GM21717 (cell line): ENCODE measurements at regions not wholly inside any gene's neighbourhood (a gene's known extent, or its start where the extent isn't known, plus 50 kb on each side); places are given as distances from the start of the nearest gene placed in this dataset.
"Not testable (repeated sequence)": the region's sequence is repeated elsewhere in the genome, so short reads cannot be mapped to it uniquely, and the experiment has no call there.

Source experiments
- ATAC-seq: cut with Tn5 transposase; IDR thresholded peaks from one replicate; pipeline ENCODE4 v1.9.1; 2021; ENCODE audit warnings: mild to moderate bottlenecking, moderate library complexity; ENCODE audit not compliant: unreplicated experiment

DNA sequence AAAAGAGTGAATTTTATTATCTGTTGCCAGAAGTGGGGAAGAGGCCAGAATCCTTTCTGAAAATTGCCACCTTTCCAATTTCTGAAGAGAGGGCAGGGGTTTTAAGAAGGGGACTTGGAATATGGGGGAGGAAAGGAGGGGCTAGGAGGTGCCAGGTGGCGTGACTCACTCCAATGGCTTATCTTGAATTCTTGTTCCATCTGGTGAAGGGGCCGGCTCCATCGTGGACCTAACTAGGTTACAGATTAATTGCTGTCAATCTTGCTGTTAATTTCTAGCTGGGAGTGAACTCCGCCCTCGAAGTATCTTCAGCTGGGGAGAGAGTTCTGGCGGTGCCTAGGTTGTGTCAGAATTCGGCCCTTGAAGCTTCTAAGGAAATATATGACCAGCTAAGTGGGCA lies 138.7 kb downstream of the YTHDC2 start:
- no peak for ATAC-seq

DNA sequence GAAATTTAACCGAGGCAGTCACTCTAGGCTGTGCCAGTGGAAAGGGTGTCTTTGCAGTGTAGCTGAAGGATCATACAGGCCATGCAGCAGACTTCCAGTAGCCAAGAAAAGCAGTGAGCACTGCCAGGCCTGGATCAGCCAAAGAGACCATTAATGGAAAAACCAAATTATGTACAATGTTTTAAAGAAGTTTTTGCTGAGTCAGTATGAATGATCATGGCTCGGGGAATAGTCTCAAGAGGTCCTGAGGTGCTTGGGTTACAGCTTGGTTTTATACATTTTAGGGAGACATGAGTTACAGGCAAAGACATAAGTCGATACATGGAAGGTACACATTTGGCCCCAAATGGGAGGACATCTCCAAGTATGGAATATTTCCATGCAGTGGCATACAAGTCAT lies 141.3 kb downstream of the YTHDC2 start:
- no peak for ATAC-seq

DNA sequence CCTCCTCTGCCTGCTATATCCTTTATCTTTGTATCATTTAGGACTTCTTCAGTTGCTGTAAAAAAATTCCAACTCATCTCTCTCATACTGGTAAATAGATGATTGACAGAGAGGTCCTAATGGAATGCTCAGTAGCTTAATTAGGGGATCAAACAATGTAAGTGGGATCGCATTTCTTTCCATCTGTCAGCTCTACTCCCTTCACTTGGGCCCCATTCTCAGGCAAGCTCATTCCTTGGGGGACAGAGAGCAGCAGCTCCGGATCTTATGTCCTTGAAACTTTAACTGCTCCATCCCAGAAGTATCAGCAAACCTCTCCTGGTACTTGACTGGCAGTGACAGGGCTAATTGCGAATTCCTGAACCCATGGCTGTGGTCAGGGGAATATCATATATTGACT lies 146.7 kb downstream of the YTHDC2 start:
- ATAC-seq: no peak

DNA sequence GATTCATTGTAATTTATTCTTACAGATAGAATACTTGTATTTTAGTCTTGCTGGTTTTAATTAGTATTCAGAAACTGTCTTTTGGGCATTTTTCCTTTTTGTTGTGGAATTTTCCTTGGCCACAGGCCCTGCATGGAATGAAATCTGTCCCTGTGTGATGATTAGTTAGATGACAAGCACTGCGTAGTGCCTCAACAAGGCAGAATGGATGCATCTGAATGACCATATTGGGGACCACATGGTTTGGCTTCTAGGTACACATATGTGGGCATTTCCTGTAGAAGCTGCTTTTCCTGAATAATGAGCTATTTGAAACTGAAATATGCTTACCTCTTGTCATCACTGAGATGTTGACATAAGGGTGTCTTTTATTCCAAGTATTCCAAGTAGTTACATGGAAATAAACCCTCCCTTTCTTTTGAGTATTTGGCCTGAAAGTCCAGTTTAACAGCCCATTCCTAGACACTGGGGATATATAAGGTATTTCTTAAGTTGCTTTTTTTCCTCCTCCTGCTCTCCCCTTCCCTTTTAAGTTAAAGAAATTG lies 147.3 kb downstream of the YTHDC2 start:
- ATAC-seq: no peak

DNA sequence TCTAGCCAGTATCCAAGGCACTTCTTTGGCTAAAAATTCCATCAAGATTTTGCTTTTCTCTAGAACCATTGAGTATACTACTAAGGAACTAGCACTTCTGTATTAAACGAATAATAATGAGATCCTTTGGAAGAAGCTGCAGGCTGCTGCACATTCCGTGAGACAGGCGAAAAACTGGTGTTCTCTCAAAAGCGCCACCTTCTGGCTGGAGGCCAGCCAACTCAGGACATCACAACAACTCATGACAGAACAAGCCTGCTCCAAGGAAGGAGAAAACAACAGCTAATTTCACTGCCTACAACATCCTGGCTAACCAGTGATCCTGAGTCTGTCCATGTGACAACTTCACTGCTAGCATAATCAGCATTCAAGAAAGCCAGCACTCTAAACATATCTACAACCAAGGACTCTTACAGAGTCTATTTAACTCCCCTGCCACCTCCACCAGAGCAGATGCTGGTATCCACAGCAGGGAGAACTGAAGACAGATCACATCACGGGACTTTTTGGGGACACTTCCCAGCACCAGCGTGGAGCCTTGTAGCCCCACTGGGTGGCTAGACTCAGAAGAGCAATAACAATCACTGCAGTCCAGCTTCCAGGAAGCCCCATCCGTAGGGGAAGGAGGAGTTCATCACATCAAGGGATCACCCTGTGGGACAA lies 150.5 kb downstream of the YTHDC2 start:
- no peak for ATAC-seq

DNA sequence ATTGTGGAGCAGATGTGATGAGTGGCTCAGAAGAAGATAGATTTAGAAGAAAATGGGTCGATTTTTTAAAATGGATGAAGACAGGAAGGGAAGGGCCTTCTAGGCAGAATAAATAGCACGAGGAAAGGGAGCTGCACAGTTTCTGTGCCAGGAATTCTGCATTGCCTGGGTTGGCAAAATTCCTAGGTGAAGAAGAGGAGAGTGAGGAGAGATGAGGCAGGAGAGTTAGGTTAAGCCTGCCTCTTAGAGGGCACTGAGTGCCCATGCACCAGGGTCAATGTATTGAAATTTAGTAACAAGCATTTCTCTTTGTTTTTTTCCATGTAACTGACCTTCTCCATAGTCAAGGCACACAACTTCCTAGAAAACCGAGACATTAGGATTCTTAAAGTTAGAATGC lies 159.5 kb downstream of the YTHDC2 start:
- ATAC-seq: no peak

DNA sequence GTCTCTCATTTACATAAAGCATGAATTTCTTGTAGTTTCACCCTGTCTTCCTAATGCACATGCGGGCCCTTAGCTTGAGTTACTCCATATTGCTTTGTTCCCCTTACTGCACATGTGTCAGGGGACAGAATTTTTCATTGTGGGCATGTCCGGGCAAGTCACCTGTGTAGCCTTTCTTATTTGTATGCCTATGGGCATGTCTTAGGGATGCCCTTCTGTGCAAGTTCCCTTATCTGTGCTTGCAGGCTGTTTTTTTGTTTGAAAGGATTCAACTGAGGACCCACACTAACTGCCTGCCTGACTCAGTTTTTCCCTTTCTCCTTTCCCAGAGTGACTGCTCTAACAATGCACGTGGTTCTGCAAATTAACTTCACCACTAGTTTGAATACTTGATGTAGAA lies 161.7 kb downstream of the YTHDC2 start:
- ATAC-seq: no peak

DNA sequence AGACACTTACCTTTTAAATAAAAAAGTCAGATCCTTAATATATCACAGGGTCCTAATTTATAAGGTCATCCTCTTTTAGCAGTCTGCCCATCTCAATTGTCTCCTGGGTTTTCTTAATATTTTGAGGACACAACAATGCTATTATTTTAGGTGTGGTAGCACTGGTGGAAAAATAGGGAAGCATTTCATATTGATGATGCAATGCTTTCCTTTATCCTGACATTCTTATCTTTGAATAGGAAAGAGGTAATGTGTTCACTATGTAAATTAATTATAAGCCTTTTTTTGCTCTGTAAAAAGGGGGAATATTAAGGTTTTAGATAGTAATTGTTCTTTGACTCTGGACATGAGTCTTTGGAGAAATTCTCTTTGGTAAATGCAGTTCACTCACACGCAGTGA lies 164.7 kb downstream of the YTHDC2 start:
- no peak for ATAC-seq

DNA sequence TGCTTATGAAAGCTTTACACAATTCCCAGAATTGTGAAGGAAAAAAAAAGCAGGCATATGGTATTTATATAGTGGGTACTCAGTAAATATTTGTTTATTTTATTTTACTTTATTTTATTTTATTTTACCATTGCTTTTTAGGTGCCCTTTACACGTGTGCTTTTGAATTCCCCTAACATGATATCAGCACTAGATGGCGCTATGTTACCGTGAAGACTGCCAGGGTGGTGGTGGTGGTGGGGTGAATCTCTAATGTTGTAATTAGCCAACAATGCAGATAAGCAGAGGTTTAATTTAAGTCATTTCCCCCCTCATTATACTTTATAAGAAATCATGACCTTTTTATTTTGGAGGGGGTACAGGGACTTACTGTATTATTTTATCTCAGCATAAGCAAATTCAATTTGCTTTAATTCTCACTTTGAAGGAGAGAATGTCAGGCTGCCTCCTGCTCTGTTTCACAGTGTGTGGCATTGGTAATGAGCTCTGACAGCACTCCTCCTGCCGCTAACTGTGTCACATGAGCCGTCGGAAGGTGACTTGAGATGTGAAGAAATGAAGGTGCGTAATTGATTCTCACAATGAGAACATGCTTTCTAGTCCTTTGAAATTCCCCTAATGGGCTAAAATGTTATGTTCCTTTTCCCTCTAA lies 165.6 kb downstream of the YTHDC2 start:
- no peak for ATAC-seq

DNA sequence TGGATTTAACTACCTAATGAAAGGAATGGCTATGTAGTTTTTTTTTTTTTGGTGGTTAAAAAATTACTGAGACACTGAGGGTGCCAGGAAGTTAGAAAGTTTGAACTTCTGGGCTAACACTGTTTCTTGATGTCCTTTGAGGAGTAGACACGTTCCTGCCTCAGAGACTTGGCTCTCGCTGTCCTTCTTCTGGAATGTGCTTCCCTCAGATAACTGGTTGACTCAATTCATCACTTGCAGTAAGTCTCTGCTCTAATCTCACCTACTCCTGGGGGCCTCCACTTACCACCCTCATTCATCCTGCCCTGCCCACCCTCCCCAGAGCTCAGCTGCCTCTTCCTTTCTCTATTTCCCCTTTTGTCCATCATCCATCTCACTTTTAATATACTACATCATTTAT lies 167.0 kb downstream of the YTHDC2 start:
- no peak for ATAC-seq

DNA sequence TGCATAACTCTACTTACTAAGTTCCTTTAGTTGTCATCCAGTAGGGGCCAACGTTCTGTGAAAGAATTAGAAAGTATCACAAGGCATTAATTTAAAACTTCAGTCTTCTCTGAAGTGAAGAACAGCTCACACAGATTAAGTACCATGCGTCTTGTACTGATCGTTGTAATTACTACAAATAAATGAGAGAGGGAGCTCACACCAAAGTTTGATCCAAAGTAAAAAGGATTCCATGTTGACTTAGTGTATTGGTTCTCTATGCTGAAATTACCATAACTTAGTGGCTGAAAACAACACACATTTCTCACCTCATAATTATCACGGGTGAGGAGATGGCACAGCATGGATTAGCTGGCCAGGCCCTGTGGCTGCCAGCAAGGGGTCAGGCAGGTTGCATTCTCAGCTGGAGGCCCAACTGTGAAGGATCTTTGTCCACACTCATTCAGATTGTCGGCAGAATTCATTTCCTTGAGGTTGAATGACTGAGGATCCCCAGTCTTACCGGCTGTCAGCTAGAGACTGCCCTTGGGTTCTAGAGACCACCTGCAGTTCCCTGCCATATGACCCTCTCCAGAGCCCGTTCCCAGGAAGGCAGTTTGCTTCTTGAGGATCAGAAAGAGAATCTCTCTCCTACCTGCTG lies 169.1 kb downstream of the YTHDC2 start:
- no peak for ATAC-seq

DNA sequence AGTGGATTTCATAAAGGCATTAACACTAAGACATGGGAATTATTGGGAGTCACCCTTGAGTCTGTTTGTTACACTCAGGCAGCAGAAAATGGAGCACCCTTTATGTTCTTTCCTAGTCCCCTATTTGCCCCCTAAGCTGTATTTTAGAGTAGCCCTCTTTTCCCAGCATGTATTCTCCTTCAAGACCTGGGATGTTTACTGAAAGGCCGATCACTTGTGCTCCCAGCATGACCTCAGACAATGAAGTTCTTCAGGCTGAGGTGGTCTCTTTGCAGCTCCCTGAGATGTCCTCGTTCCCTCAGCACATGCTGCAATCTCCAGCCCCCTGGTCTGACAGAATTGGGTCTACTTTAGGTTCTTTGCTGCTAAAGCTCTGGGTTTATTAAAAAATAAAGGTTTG lies 169.7 kb downstream of the YTHDC2 start:
- no peak for ATAC-seq

DNA sequence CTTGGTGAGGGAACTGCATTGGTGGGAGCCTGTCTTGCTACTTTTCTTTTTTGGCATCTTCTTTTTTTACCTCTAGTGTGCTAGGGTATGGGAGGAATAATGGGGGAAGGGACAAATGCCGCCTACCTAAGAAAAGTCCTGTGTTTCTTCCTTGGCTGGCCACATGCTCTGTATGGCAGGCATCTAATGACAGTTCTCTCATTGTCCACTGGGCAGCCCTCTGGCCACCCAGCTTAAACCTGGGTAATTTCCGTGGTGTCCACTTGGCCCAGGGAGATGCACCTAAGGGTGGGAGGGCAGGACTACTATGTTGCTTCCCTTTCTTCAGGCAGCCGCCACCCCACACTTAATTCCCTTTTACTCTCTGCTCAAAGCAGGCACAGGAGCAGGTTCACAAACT lies 173.1 kb downstream of the YTHDC2 start:
- ATAC-seq: no peak

DNA sequence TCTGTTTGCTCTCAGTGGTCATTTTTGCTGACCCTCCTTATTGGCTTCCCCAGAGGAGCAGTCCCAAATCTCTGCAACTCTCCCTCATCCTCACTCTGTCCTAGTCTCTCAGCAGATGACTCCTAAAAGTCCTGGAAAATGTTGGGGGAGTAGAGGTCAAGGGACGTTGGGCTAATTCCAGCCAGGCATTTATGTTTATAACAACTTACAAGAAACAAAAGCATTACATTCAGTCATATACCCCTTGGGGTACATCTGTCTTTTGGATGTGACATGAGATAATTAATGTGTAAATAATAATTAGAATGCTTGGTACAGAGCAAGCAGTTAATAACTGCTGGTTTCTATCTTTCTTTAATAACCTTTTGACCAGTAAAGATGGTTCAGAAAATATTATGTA lies 176.2 kb downstream of the YTHDC2 start:
- ATAC-seq: no peak

DNA sequence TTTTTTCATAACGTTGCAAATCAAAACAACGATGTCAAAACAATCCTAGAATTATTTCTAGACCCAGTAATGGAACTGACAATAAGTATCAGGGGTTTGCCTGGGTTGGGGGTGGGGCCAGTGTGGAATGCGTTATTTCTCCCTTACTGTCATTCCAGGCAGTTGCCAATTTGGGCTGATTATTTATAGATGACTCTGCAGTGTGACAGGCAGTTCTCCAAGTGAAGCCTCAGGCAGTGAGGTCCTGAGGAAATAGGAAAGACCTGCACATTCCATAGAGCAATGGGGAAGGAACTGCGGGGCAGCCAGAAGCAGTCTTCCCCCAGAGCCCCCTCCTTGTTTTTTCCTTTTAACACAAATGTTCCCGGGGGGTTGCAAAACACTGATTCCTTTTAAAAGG lies 179.0 kb downstream of the YTHDC2 start:
- ATAC-seq: no peak

DNA sequence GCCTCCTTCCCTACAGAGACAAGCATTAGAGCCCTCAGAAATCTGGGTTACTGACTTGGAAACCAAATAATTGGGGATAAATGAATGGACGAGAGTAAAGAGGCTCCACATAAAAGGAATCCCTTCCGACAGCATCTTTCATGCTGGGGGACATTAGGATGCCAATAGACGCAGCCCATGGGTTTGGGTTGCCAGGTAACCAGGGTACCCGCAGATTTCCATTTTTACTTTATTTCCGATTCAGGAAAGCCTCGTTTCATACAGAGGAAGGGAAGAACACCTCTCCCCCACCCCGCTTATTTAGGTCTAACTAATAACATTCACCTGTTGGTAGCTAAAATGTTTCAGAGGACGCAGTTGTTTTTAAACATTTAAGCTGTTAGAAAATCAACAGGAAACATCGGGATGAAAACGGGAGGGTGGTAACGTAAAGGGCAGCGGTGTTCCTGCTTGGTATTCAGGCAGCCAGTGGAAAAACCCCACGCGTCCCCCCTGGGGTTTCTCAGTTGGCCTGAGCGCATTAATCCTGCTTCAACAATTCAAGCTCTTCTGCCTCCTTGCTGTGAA lies 179.5 kb downstream of the YTHDC2 start:
- no peak for ATAC-seq

DNA sequence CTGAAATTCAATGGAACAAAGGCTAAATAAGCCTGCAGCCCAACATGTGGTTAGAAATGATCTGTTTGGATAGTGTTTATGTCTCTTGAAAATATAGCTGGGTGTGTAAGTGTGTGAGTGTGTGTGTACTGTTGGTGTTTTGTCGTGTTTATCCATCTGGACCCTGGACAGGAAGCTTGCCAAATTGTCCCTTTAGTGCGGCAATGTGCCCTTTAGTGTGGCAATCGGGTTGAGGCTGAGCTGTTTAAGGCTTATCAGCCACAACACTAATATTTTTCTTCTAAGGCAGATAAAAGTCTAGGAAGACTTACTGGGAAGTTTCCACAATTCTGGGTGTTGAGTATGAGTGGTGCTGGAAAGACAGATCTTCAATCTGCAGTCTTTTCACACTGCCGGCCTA lies 180.2 kb downstream of the YTHDC2 start:
- ATAC-seq: no peak

DNA sequence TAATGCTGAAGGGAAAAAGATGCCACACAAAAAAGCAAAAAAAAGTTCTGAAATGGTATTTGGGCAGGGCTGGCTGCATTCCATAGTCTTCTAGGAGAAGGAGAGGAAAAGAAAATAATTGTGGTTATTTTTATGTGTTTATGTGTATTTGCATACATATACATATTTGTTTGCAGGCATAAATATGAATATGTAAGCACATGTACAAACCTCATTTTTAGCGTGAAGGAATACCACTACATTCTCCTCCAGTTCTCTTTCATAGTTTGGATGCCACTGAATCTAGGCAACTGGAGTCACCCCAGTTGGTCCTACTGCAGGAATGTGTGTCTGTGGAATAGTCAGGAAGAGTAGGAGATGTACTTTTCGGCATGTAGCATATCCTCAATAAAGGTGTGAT lies 181.1 kb downstream of the YTHDC2 start:
- ATAC-seq: no peak

DNA sequence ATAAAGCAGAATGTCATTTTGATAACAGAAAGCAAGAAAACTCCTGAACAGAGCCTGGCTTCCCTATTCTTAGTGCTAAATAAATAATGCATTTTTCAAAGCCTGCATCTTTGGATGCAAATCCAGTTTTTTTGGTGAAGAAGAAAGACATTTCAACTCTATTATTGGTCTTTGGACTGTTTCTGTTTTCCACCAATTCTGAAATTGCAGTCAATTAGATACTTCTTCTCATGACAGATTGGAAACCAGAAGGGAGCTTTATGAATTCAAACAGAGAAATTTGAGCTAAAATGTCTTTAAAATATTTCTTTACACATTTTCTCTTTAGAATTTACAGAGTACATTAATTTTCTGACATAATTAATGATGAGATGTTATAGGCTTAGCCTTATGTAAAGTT lies 189.8 kb downstream of the YTHDC2 start:
- ATAC-seq: no peak

DNA sequence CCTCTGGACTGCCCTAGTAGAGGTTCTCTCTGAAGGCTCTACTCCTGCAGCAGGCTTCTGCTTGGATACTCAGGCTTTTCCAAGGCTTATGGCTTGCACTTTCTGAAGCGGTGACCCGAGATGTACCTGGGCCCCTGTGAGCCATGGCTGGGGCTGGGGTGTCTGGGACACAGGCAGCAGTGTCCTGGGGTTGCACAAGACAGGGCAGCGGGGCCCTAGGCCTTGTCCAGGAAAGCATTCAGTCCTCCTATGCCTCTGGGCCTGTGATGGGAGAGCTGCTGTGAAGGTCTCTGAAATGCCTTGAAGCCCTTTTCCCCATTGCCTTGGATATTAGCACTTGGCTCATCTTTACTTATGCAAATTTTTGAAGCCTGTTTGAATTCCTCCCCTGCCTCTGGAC lies 192.2 kb downstream of the YTHDC2 start:
- ATAC-seq: no peak

DNA sequence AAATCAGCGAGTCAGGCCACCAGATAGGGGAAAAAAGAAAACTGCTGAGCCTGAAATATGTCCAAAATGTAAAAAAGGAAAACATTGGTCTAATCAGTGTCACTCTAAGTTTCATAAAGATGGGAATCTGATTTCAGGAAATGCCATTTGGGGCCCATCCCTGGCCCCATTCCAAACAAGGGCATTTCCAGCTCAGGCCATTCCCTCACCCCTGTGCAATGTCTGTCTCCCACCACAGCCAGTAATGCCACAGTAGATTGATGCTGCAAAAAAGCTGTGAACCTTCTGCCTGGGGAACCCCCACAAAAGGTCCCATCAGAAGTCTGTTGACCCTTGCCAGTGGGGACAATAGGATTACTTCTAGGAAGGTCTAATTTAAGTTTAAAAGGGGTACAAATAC lies 199.6 kb downstream of the YTHDC2 start:
- ATAC-seq: no peak

DNA sequence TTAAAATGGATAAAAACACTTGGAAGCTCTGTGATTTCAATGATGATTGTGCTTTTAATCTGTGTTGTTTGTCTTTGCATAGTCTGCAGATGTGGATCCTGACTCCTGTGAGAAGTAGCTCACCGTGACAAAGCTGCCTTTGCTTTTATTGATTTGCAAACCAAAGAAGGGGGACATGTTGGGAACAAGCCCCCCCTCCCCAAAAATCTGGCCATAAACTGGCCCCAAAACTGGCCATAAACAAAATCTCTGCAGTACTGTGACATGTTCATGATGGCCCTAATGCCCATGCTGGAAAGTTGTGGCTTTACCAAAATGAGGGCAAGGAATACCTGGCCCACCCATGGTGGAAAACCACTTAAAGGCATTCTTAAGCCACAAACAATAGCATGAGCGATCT lies 202.4 kb downstream of the YTHDC2 start:
- ATAC-seq: not testable (repeated sequence)
